CD4-positive, alpha-beta T cell (primary cell): ENCODE measurements at regions not wholly inside any gene's neighbourhood (a gene's known extent, or its start where the extent isn't known, plus 50 kb on each side); places are given as distances from the start of the nearest gene placed in this dataset.

ENCODE experiments used
- ATAC-seq: fragments of 200-7000 bp; cut with Tn5 transposase; one replicate; pipeline ENCODE4 v1.10.0; 2022; ENCODE audit warnings: mild to moderate bottlenecking; ENCODE audit not compliant: poor library complexity
- CTCF ChIA-PET: fragments of 350-600 bp; sonication (Branson Sonifier 250); formaldehyde crosslinking; loops from one replicate; lab custom pipeline; 2021; ENCODE audit warnings: antibody characterized with exemption, inconsistent platforms; lab: Charles Lee
- POLR2A ChIA-PET: fragments of 350-600 bp; sonication (Branson Sonifier 250); formaldehyde crosslinking; loops from one replicate; lab custom pipeline; 2021; ENCODE audit warnings: antibody characterized with exemption, inconsistent platforms; lab: Charles Lee
- DNase-seq, 14 experiments: peaks; one replicate each; pipeline ENCODE4 v3.0.0-alpha.2; 2013 to 2020; ENCODE audit warnings: mixed read lengths in 2 of 14
- H3K27ac ChIP-seq, 2 donors: one replicate each; pipeline versions ENCODE4 v1.5.1 to v1.7.0; 2013; ENCODE audit warnings: low read length in 2 of 2, low read depth in 1 of 2, mild to moderate bottlenecking in 1 of 2
- H3K27me3 ChIP-seq, 2 experiments: 1 replicate in 1 of 2; 2 replicates in 1 of 2; pipeline versions ENCODE4 v1.6.1 to v1.7.0; 2013; ENCODE audit warnings: low read length in 2 of 2, control low read depth in 1 of 2, mild to moderate bottlenecking in 1 of 2, moderate library complexity in 1 of 2; ENCODE audit not compliant: insufficient read depth in 2 of 2, control insufficient read depth in 1 of 2
- H3K36me3 ChIP-seq: one replicate; pipeline ENCODE4 v1.6.1; 2013; ENCODE audit warnings: low read length, control low read depth; ENCODE audit not compliant: insufficient read depth
- H3K4me1 ChIP-seq: one replicate; pipeline ENCODE4 v1.6.1; 2013; ENCODE audit warnings: low read length, control low read depth; ENCODE audit not compliant: insufficient read depth
- H3K4me3 ChIP-seq: one replicate; pipeline ENCODE4 v1.5.1; 2013; ENCODE audit warnings: mild to moderate bottlenecking, low read length, moderate library complexity
- H3K9me3 ChIP-seq, 2 experiments: 1 replicate in 1 of 2; 2 replicates in 1 of 2; pipeline versions ENCODE4 v1.6.1 to v1.7.0; 2013; ENCODE audit warnings: low read length in 2 of 2, mild to moderate bottlenecking in 2 of 2, control low read depth in 1 of 2, moderate library complexity in 1 of 2; ENCODE audit not compliant: control insufficient read depth in 1 of 2, insufficient read depth in 1 of 2
- H3K27ac Mint-ChIP-seq: one replicate; pipeline ENCODE4 v1.8.0; 2020; ENCODE audit warnings: mixed read lengths
- H3K27me3 Mint-ChIP-seq: one replicate; pipeline ENCODE4 v1.8.0; 2021; ENCODE audit warnings: mixed read lengths
- H3K36me3 Mint-ChIP-seq: one replicate; pipeline ENCODE4 v1.8.0; 2021; ENCODE audit warnings: low read depth, mixed read lengths
- H3K4me1 Mint-ChIP-seq: one replicate; pipeline ENCODE4 v1.8.0; 2021; ENCODE audit warnings: low read depth, mixed read lengths
- H3K4me3 Mint-ChIP-seq: one replicate; pipeline ENCODE4 v1.8.0; 2020; ENCODE audit warnings: mild to moderate bottlenecking, mixed read lengths
- H3K9me3 Mint-ChIP-seq: one replicate; pipeline ENCODE4 v1.8.0; 2020; ENCODE audit warnings: mixed read lengths
- intact Hi-C, 2 experiments: fragments of 100-400 bp; cut with DNase I in 1 of 2; cut with micrococcal nuclease in 1 of 2; formaldehyde crosslinking; loops; one replicate each; pipeline versions ENCODE4 v1.15.1 to v1.9.0; 2023 to 2025; cut with DNase I, micrococcal nuclease
- TF ChIP-seq, protein P1 (sequence below): fragments of 200-600 bp; IDR thresholded peaks from one replicate; pipeline ENCODE4 v1.8.0; 2022; ENCODE audit warnings: antibody characterized with exemption, mild to moderate bottlenecking

- ATAC-seq, result no peak
- TF ChIP-seq, protein P1, sequence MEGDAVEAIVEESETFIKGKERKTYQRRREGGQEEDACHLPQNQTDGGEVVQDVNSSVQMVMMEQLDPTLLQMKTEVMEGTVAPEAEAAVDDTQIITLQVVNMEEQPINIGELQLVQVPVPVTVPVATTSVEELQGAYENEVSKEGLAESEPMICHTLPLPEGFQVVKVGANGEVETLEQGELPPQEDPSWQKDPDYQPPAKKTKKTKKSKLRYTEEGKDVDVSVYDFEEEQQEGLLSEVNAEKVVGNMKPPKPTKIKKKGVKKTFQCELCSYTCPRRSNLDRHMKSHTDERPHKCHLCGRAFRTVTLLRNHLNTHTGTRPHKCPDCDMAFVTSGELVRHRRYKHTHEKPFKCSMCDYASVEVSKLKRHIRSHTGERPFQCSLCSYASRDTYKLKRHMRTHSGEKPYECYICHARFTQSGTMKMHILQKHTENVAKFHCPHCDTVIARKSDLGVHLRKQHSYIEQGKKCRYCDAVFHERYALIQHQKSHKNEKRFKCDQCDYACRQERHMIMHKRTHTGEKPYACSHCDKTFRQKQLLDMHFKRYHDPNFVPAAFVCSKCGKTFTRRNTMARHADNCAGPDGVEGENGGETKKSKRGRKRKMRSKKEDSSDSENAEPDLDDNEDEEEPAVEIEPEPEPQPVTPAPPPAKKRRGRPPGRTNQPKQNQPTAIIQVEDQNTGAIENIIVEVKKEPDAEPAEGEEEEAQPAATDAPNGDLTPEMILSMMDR, result no peak
- Histone ChIP-seq H3K9me3 (no peaks in the 10 kb centered on the region), H3K27ac (no peak overlapping the region), H3K4me3 (no peak overlapping the region), H3K4me1 (no peaks in the 10 kb centered on the region), H3K27me3 (no peaks in the 10 kb centered on the region), H3K36me3 (no peaks in the 10 kb centered on the region)
- Mint-ChIP-seq H3K4me1 (no peaks in the 10 kb centered on the region), H3K27me3 (peaks cover 5% of the 10 kb centered on the region), H3K9me3 (no peaks in the 10 kb centered on the region), H3K4me3 (no peak overlapping the region), H3K36me3 (no peaks in the 10 kb centered on the region), H3K27ac (no peak overlapping the region)
- intact Hi-C loops, result no loop called here
- DNase-seq, result no peak
- ChIA-PET CTCF (no interaction called here), POLR2A (interaction anchor here (0.7 kb wide), 1 partner anchor 16 kb away, joined by 3 read pairs; no protein-coding TSS in a partner anchor)
These were observed 111.2 kb upstream of the PRICKLE2 start for GRCh38 chr3:64336488-64336887.

- CTCF ChIA-PET, result no interaction called here
- Histone ChIP-seq H3K4me3 (no peak overlapping the region), H3K4me1 (no peaks in the 10 kb centered on the region), H3K36me3 (no peaks in the 10 kb centered on the region), H3K9me3 (no peaks in the 10 kb centered on the region), H3K27ac (no peak overlapping the region), H3K27me3 (no peaks in the 10 kb centered on the region)
- DNase-seq (no peak), ATAC-seq (no peak)
- H3K27ac Mint-ChIP-seq, result no peak overlapping the region
- POLR2A ChIA-PET, result no interaction called here
- H3K4me3 Mint-ChIP-seq, result no peak overlapping the region
- TF ChIP-seq, protein P1, result no peak
- H3K27me3 Mint-ChIP-seq, result peaks cover 11% of the 10 kb centered on the region
- intact Hi-C loops, result no loop called here
- H3K9me3 Mint-ChIP-seq, result no peaks in the 10 kb centered on the region
- H3K36me3 Mint-ChIP-seq, result no peaks in the 10 kb centered on the region
- H3K4me1 Mint-ChIP-seq, result no peaks in the 10 kb centered on the region
These were observed 107.4 kb upstream of the PRICKLE2 start for GRCh38 chr3:64332459-64333350.

GRCh38 chr3:64331605-64332004, 106.3 kb upstream of the PRICKLE2 start:
- no peak overlapping the region for H3K4me3 ChIP-seq
- H3K27ac ChIP-seq, result no peak overlapping the region
- no peaks in the 10 kb centered on the region for H3K36me3 ChIP-seq
- DNase-seq (no peak), ATAC-seq (no peak)
- CTCF ChIA-PET, result no interaction called here
- no peaks in the 10 kb centered on the region for H3K36me3 Mint-ChIP-seq
- peaks cover 0 to 3% of the 10 kb centered on the region in 2 experiments for H3K9me3 ChIP-seq
- H3K27ac Mint-ChIP-seq, result no peak overlapping the region
- TF ChIP-seq, protein P1, result no peak
- H3K27me3 ChIP-seq, result no peaks in the 10 kb centered on the region
- H3K9me3 Mint-ChIP-seq, result no peaks in the 10 kb centered on the region
- H3K4me1 Mint-ChIP-seq, result no peaks in the 10 kb centered on the region
- H3K27me3 Mint-ChIP-seq, result peaks cover 11% of the 10 kb centered on the region
- POLR2A ChIA-PET, result no interaction called here
- H3K4me3 Mint-ChIP-seq, result no peak overlapping the region
- intact Hi-C loops, result no loop called here
- no peaks in the 10 kb centered on the region for H3K4me1 ChIP-seq
